ENCODE measurements at regions not wholly inside any gene's neighbourhood (a gene's known extent, or its start where the extent isn't known, plus 50 kb on each side); places are given as distances from the start of the nearest gene placed in this dataset.

GRCh38 chr13:56247692-56248091 is 893.0 kb upstream of the PRR20A start:
- no peak for DNase-seq (ENCODE audit: low read depth)
- TF ChIP-seq CTCF (conservative IDR thresholded peaks at IDR 0.05; ENCODE audit: low read depth, low read length): no peak
- no peak overlapping the region for H3K4me3 ChIP-seq (ENCODE audit: low read depth, low read length)

GRCh38 chr13:56271686-56272085 is 869.0 kb upstream of the PRR20A start:
- no peak overlapping the region for H3K4me3 ChIP-seq (ENCODE audit: low read depth, low read length)
- peak; percentile 0 for DNase-seq (ENCODE audit: low read depth)
- no peak for TF ChIP-seq CTCF (conservative IDR thresholded peaks at IDR 0.05; ENCODE audit: low read depth, low read length)

- TF ChIP-seq CTCF (conservative IDR thresholded peaks at IDR 0.05; ENCODE audit: low read depth, low read length): no peak
- H3K4me3 ChIP-seq (ENCODE audit: low read depth, low read length): no peak overlapping the region
- DNase-seq (ENCODE audit: low read depth): no peak
Observed at GRCh38 chr13:56283262-56283828, 857.4 kb upstream of the PRR20A start.

- H3K4me3 ChIP-seq (ENCODE audit: low read depth, low read length): no peak overlapping the region
- no peak for TF ChIP-seq CTCF (conservative IDR thresholded peaks at IDR 0.05; ENCODE audit: low read depth, low read length)
- no peak for DNase-seq (ENCODE audit: low read depth)
Observed at GRCh38 chr13:56299650-56300049, 841.1 kb upstream of the PRR20A start.

- TF ChIP-seq CTCF (conservative IDR thresholded peaks at IDR 0.05; ENCODE audit: low read depth, low read length): no peak
- DNase-seq (ENCODE audit: low read depth): no peak
- H3K4me3 ChIP-seq (ENCODE audit: low read depth, low read length): no peak overlapping the region
Observed at GRCh38 chr13:56314765-56315164, 826.0 kb upstream of the PRR20A start.

- no peak for DNase-seq (ENCODE audit: low read depth)
- no peak for TF ChIP-seq CTCF (conservative IDR thresholded peaks at IDR 0.05; ENCODE audit: low read depth, low read length)
Observed at GRCh38 chr13:56317841-56318240, 822.9 kb upstream of the PRR20A start.

GRCh38 chr13:56332671-56333070 is 808.0 kb upstream of the PRR20A start:
- DNase-seq (ENCODE audit: low read depth): no peak
- TF ChIP-seq CTCF (conservative IDR thresholded peaks at IDR 0.05; ENCODE audit: low read depth, low read length): no peak
- H3K4me3 ChIP-seq (ENCODE audit: low read depth, low read length): no peak overlapping the region

More at GRCh38 chr13:56317841-56318240, 822.9 kb upstream of the PRR20A start:
- H3K4me3 ChIP-seq (ENCODE audit: low read depth, low read length): no peak overlapping the region
